GM18502 (cell line): ENCODE measurements at regions not wholly inside any gene's neighbourhood (a gene's known extent, or its start where the extent isn't known, plus 50 kb on each side); places are given as distances from the start of the nearest gene placed in this dataset.
"Not testable (repeated sequence)": the region's sequence is repeated elsewhere in the genome, so short reads cannot be mapped to it uniquely, and the experiment has no call there.

ENCODE experiments used
- ATAC-seq: cut with Tn5 transposase; IDR thresholded peaks from one replicate; pipeline ENCODE4 v1.9.1; 2021; ENCODE audit warnings: mild to moderate bottlenecking; ENCODE audit not compliant: unreplicated experiment, poor library complexity

- ATAC-seq, result no peak
These were observed 404.9 kb downstream of the TMEM182 start for GRCh38 chr2:103166456-103167324.

- ATAC-seq, result no peak
These were observed 405.8 kb downstream of the TMEM182 start for GRCh38 chr2:103167599-103167998.

- no peak for ATAC-seq
These were observed 408.0 kb downstream of the TMEM182 start for GRCh38 chr2:103169861-103170260.

GRCh38 chr2:103172821-103173220 lies 411.0 kb downstream of the TMEM182 start:
- no peak for ATAC-seq

- ATAC-seq, result no peak
These were observed 412.9 kb downstream of the TMEM182 start for GRCh38 chr2:103174711-103175110.

- ATAC-seq, result no peak
These were observed 414.6 kb downstream of the TMEM182 start for GRCh38 chr2:103176294-103176915.

GRCh38 chr2:103179798-103180197 lies 418.0 kb downstream of the TMEM182 start:
- ATAC-seq, result no peak

GRCh38 chr2:103183061-103183460 lies 421.2 kb downstream of the TMEM182 start:
- ATAC-seq, result no peak

- no peak for ATAC-seq
These were observed 435.0 kb downstream of the TMEM182 start for GRCh38 chr2:103196802-103197201.

GRCh38 chr2:103200774-103201173 lies 438.9 kb downstream of the TMEM182 start:
- ATAC-seq, result not testable (repeated sequence)

- ATAC-seq, result no peak
These were observed 447.1 kb downstream of the TMEM182 start for GRCh38 chr2:103208916-103209315.

GRCh38 chr2:103213028-103213542 lies 451.3 kb downstream of the TMEM182 start:
- ATAC-seq, result no peak

GRCh38 chr2:103218516-103218915 lies 456.7 kb downstream of the TMEM182 start:
- no peak for ATAC-seq

- ATAC-seq, result no peak
These were observed 457.6 kb downstream of the TMEM182 start for GRCh38 chr2:103219398-103219797.

GRCh38 chr2:103222969-103223368 lies 461.1 kb downstream of the TMEM182 start:
- no peak for ATAC-seq

GRCh38 chr2:103230796-103231195 lies 469.0 kb downstream of the TMEM182 start:
- ATAC-seq, result no peak

- ATAC-seq, result no peak
These were observed 471.0 kb downstream of the TMEM182 start for GRCh38 chr2:103232865-103233264.

GRCh38 chr2:103233691-103234090 lies 471.9 kb downstream of the TMEM182 start:
- ATAC-seq, result no peak

GRCh38 chr2:103235283-103235682 lies 473.5 kb downstream of the TMEM182 start:
- ATAC-seq, result no peak

- ATAC-seq, result no peak
These were observed 487.6 kb downstream of the TMEM182 start for GRCh38 chr2:103249462-103249861.

- no peak for ATAC-seq
These were observed 490.9 kb downstream of the TMEM182 start for GRCh38 chr2:103252781-103253180.
